ENCODE measurements at regions not wholly inside any gene's neighbourhood (a gene's known extent, or its start where the extent isn't known, plus 50 kb on each side); places are given as distances from the start of the nearest gene placed in this dataset.

- Histone ChIP-seq H3K4me3 (no peak overlapping the region), H3K9me3 (replicated peaks) (no peaks in the 10 kb centered on the region)
Observed at GRCh38 chr12:87112571-87113345, 856.6 kb upstream of the MGAT4C start.

GRCh38 chr12:87107766-87108165, 851.6 kb upstream of the MGAT4C start:
- Histone ChIP-seq H3K27ac (no peak overlapping the region), H3K9me3 (replicated peaks) (no peaks in the 10 kb centered on the region), H3K4me3 (no peak overlapping the region), H3K4me1 (replicated peaks) (no peaks in the 10 kb centered on the region), H3K36me3 (no peaks in the 10 kb centered on the region), H3K27me3 (replicated peaks) (no peaks in the 10 kb centered on the region)
- no peak for DNase-seq (ENCODE audit: low read depth in 1 of 2, low spot score in 2 of 2)

More at GRCh38 chr12:87112571-87113345, 856.6 kb upstream of the MGAT4C start:
- DNase-seq (ENCODE audit: low read depth in 1 of 2, low spot score in 2 of 2) = no peak
- Histone ChIP-seq H3K4me1 (replicated peaks) (no peaks in the 10 kb centered on the region), H3K27ac (no peak overlapping the region), H3K36me3 (no peaks in the 10 kb centered on the region), H3K27me3 (replicated peaks) (no peaks in the 10 kb centered on the region)

- Histone ChIP-seq H3K36me3 (no peaks in the 10 kb centered on the region), H3K27me3 (replicated peaks) (no peaks in the 10 kb centered on the region), H3K27ac (no peak overlapping the region), H3K4me1 (replicated peaks) (no peaks in the 10 kb centered on the region), H3K9me3 (replicated peaks) (no peaks in the 10 kb centered on the region), H3K4me3 (no peak overlapping the region)
- no peak for DNase-seq (ENCODE audit: low read depth in 1 of 2, low spot score in 2 of 2)
Observed at GRCh38 chr12:87107270-87107669, 851.1 kb upstream of the MGAT4C start.

- Histone ChIP-seq H3K27ac (no peak overlapping the region), H3K9me3 (replicated peaks) (no peaks in the 10 kb centered on the region), H3K4me3 (no peak overlapping the region), H3K4me1 (replicated peaks) (no peaks in the 10 kb centered on the region), H3K36me3 (no peaks in the 10 kb centered on the region), H3K27me3 (replicated peaks) (no peaks in the 10 kb centered on the region)
- DNase-seq (ENCODE audit: low read depth in 1 of 2, low spot score in 2 of 2) = no peak
Observed at GRCh38 chr12:87096082-87096585, 839.9 kb upstream of the MGAT4C start.

GRCh38 chr12:87094356-87094755, 838.2 kb upstream of the MGAT4C start:
- DNase-seq (ENCODE audit: low read depth in 1 of 2, low spot score in 2 of 2) = no peak
- Histone ChIP-seq H3K9me3 (replicated peaks) (no peaks in the 10 kb centered on the region), H3K4me1 (replicated peaks) (no peaks in the 10 kb centered on the region), H3K27ac (no peak overlapping the region), H3K36me3 (no peaks in the 10 kb centered on the region), H3K4me3 (no peak overlapping the region), H3K27me3 (replicated peaks) (no peaks in the 10 kb centered on the region)

- Histone ChIP-seq H3K4me1 (replicated peaks) (no peaks in the 10 kb centered on the region), H3K27me3 (replicated peaks) (no peaks in the 10 kb centered on the region), H3K4me3 (no peak overlapping the region), H3K9me3 (replicated peaks) (no peaks in the 10 kb centered on the region), H3K36me3 (no peaks in the 10 kb centered on the region), H3K27ac (no peak overlapping the region)
- no peak for DNase-seq (ENCODE audit: low read depth in 1 of 2, low spot score in 2 of 2)
Observed at GRCh38 chr12:87092421-87092820, 836.2 kb upstream of the MGAT4C start.

GRCh38 chr12:87086118-87086891, 830.1 kb upstream of the MGAT4C start:
- no peaks in the 10 kb centered on the region for H3K9me3 ChIP-seq (replicated peaks)
- no peaks in the 10 kb centered on the region for H3K27me3 ChIP-seq (replicated peaks)
- H3K4me1 ChIP-seq (replicated peaks) = no peaks in the 10 kb centered on the region
- no peak for DNase-seq (ENCODE audit: low read depth in 1 of 2, low spot score in 2 of 2)
- no peak overlapping the region for H3K27ac ChIP-seq
- H3K4me3 ChIP-seq = no peak overlapping the region
- H3K36me3 ChIP-seq = no peaks in the 10 kb centered on the region

GRCh38 chr12:87085286-87085685, 829.1 kb upstream of the MGAT4C start:
- H3K36me3 ChIP-seq = no peaks in the 10 kb centered on the region
- no peaks in the 10 kb centered on the region for H3K9me3 ChIP-seq (replicated peaks)
- no peak overlapping the region for H3K27ac ChIP-seq
- no peaks in the 10 kb centered on the region for H3K4me1 ChIP-seq (replicated peaks)
- H3K4me3 ChIP-seq = no peak overlapping the region
- DNase-seq (ENCODE audit: low read depth in 1 of 2, low spot score in 2 of 2) = no peak
- no peaks in the 10 kb centered on the region for H3K27me3 ChIP-seq (replicated peaks)

GRCh38 chr12:87082756-87083155, 826.6 kb upstream of the MGAT4C start:
- Histone ChIP-seq H3K36me3 (no peaks in the 10 kb centered on the region), H3K9me3 (replicated peaks) (no peaks in the 10 kb centered on the region), H3K4me3 (no peak overlapping the region), H3K4me1 (replicated peaks) (no peaks in the 10 kb centered on the region), H3K27me3 (replicated peaks) (no peaks in the 10 kb centered on the region), H3K27ac (no peak overlapping the region)
- DNase-seq (ENCODE audit: low read depth in 1 of 2, low spot score in 2 of 2) = no peak

- no peak for DNase-seq (ENCODE audit: low read depth in 1 of 2, low spot score in 2 of 2)
- 0 out of 2 replicates have a peak, but pooled peaks cover 3% of the 10 kb centered on the region for H3K9me3 ChIP-seq (replicated peaks)
- no peak overlapping the region for H3K4me3 ChIP-seq
- no peaks in the 10 kb centered on the region for H3K4me1 ChIP-seq (replicated peaks)
- no peak overlapping the region for H3K27ac ChIP-seq
- no peaks in the 10 kb centered on the region for H3K36me3 ChIP-seq
- H3K27me3 ChIP-seq (replicated peaks) = no peaks in the 10 kb centered on the region
Observed at GRCh38 chr12:87074781-87075180, 818.6 kb upstream of the MGAT4C start.

- H3K27ac ChIP-seq = no peak overlapping the region
- no peaks in the 10 kb centered on the region for H3K4me1 ChIP-seq (replicated peaks)
- H3K36me3 ChIP-seq = no peaks in the 10 kb centered on the region
- no peaks in the 10 kb centered on the region for H3K9me3 ChIP-seq (replicated peaks)
- H3K4me3 ChIP-seq = no peak overlapping the region
- no peak for DNase-seq (ENCODE audit: low read depth in 1 of 2, low spot score in 2 of 2)
- no peaks in the 10 kb centered on the region for H3K27me3 ChIP-seq (replicated peaks)
Observed at GRCh38 chr12:87066326-87066725, 810.1 kb upstream of the MGAT4C start.

- H3K27me3 ChIP-seq (replicated peaks) = no peaks in the 10 kb centered on the region
- no peak overlapping the region for H3K27ac ChIP-seq
- no peak for DNase-seq (ENCODE audit: low read depth in 1 of 2, low spot score in 2 of 2)
- no peaks in the 10 kb centered on the region for H3K4me1 ChIP-seq (replicated peaks)
- H3K9me3 ChIP-seq (replicated peaks) = no peaks in the 10 kb centered on the region; the same call in 1 of the 2 replicates
- H3K36me3 ChIP-seq = no peaks in the 10 kb centered on the region
- H3K4me3 ChIP-seq = no peak overlapping the region
Observed at GRCh38 chr12:87059231-87059630, 803.0 kb upstream of the MGAT4C start.

- DNase-seq (ENCODE audit: low read depth in 1 of 2, low spot score in 2 of 2) = no peak
- no peak overlapping the region for H3K27ac ChIP-seq
- H3K4me1 ChIP-seq (replicated peaks) = no peaks in the 10 kb centered on the region
Observed at GRCh38 chr12:87054226-87054625, 798.0 kb upstream of the MGAT4C start.

GRCh38 chr12:87051621-87052020, 795.4 kb upstream of the MGAT4C start:
- H3K36me3 ChIP-seq = no peaks in the 10 kb centered on the region
- no peaks in the 10 kb centered on the region; the same call in 1 of the 2 replicates for H3K9me3 ChIP-seq (replicated peaks)
- H3K4me3 ChIP-seq = no peak overlapping the region
- no peaks in the 10 kb centered on the region for H3K27me3 ChIP-seq (replicated peaks)
- DNase-seq (ENCODE audit: low read depth in 1 of 2, low spot score in 2 of 2) = no peak
- H3K27ac ChIP-seq = no peak overlapping the region
- no peaks in the 10 kb centered on the region for H3K4me1 ChIP-seq (replicated peaks)

More at GRCh38 chr12:87054226-87054625, 798.0 kb upstream of the MGAT4C start:
- H3K4me3 ChIP-seq = no peak overlapping the region
- H3K9me3 ChIP-seq (replicated peaks) = no peaks in the 10 kb centered on the region; the same call in 1 of the 2 replicates
- H3K36me3 ChIP-seq = no peaks in the 10 kb centered on the region
- no peaks in the 10 kb centered on the region for H3K27me3 ChIP-seq (replicated peaks)

Data from SJSA1 (cell line).